Esophagus muscularis mucosa (tissue), 4 donors: ENCODE measurements at regions not wholly inside any gene's neighbourhood (a gene's known extent, or its start where the extent isn't known, plus 50 kb on each side); places are given as distances from the start of the nearest gene placed in this dataset.

Source experiments
- DNase-seq: peaks from one replicate; pipeline ENCODE4 v3.0.0-alpha.2; 2017; ENCODE audit errors: extremely low spot score
- H3K27ac ChIP-seq, 4 donors: fragments of 200-600 bp; sonication (generic); replicated peaks in 1 of 4; 1 replicate in 3 of 4; 2 replicates in 1 of 4; pipeline ENCODE4 v1.5.1; 2016 to 2019; ENCODE audit warnings: mild to moderate bottlenecking in 1 of 4
- H3K27me3 ChIP-seq, 4 donors: fragments of 200-600 bp; sonication (generic); one replicate each; pipeline versions ENCODE4 v1.5.1 to v1.6.0; 2016 to 2019
- H3K36me3 ChIP-seq, 4 donors: fragments of 200-600 bp; sonication (generic); one replicate each; pipeline ENCODE4 v1.5.1; 2016 to 2019
- H3K4me1 ChIP-seq, 4 donors: fragments of 200-600 bp; sonication (generic); one replicate each; pipeline ENCODE4 v1.5.1; 2016 to 2019
- H3K4me3 ChIP-seq, 4 donors: fragments of 200-600 bp; sonication (generic); 1 replicate in 2 of 4; 2 replicates in 2 of 4; pipeline ENCODE4 v1.5.1; 2016 to 2019; ENCODE audit warnings: mild to moderate bottlenecking in 4 of 4, moderate library complexity in 1 of 4
- H3K9me3 ChIP-seq, 4 donors: fragments of 200-600 bp; sonication (generic); 1 replicate in 3 of 4; 2 replicates in 1 of 4; pipeline ENCODE4 v1.5.1; 2016 to 2019
- CTCF ChIP-seq, 3 experiments: fragments of 200-600 bp in 2 of 3; fragments of 450-650 bp in 1 of 3; sonication (generic) in 2 of 3; IDR thresholded peaks; one replicate each; pipeline ENCODE4 v1.5.1; 2017 to 2019; ENCODE audit warnings: antibody characterized with exemption in 3 of 3, mild to moderate bottlenecking in 2 of 3, moderate library complexity in 1 of 3
- EP300 ChIP-seq: sonication (generic); formaldehyde crosslinking; IDR thresholded peaks from one replicate; pipeline ENCODE4 v1.6.1; 2017; ENCODE audit warnings: antibody characterized with exemption
- POLR2A ChIP-seq: fragments of 450-650 bp; IDR thresholded peaks from one replicate; pipeline ENCODE4 v1.6.1; 2017; ENCODE audit warnings: antibody characterized with exemption, moderate library complexity, mild to moderate bottlenecking, low read depth
- POLR2AphosphoS5 ChIP-seq, 2 donors: sonication (generic); formaldehyde crosslinking; IDR thresholded peaks; one replicate each; pipeline ENCODE4 v1.6.1; 2017; ENCODE audit warnings: antibody characterized with exemption in 2 of 2
- WGBS: methylation state at CpG from one replicate; pipeline ENCODE4 v1.1.5; 2018; 5-methylcytosine and 5-hydroxymethylcytosine counted together
- intact Hi-C: fragments of 100-400 bp; cut with DNase I; formaldehyde crosslinking; loops from one replicate; pipeline ENCODE4 v1.15.1; 2023

- Histone ChIP-seq H3K36me3 (no peaks in the 10 kb centered on the region), H3K4me1 (peaks cover 0 to 12% (median 4%) of the 10 kb centered on the region in 4 donors), H3K4me3 (no peak overlapping the region), H3K27me3 (no peaks in the 10 kb centered on the region), H3K9me3 (no peaks in the 10 kb centered on the region), H3K27ac (peak overlapping the region in 1 of 4 donors; percentile 57)
- 43% methylated on average over 5 of the region's 5 CpGs for WGBS
- intact Hi-C loops, result no loop called here
- DNase-seq, result no peak
- TF ChIP-seq POLR2A (no peak), CTCF (IDR thresholded peaks at IDR 0.05) (no peak), POLR2AphosphoS5 (IDR thresholded peaks at IDR 0.05) (no peak), EP300 (no peak)
Measured at GRCh38 chr17:13320046-13320785, 281.5 kb downstream of the HS3ST3A1 start.

GRCh38 chr17:13316657-13317056 is 285.1 kb downstream of the HS3ST3A1 start:
- intact Hi-C loops, result no loop called here
- WGBS, result 100% methylated on average over 1 of the region's 1 CpG
- Histone ChIP-seq H3K4me3 (no peak overlapping the region), H3K27me3 (no peaks in the 10 kb centered on the region), H3K36me3 (no peaks in the 10 kb centered on the region), H3K27ac (no peak overlapping the region), H3K9me3 (no peaks in the 10 kb centered on the region), H3K4me1 (peaks cover 0 to 12% (median 4%) of the 10 kb centered on the region in 4 donors)
- TF ChIP-seq EP300 (no peak), POLR2A (no peak), POLR2AphosphoS5 (IDR thresholded peaks at IDR 0.05) (no peak), CTCF (IDR thresholded peaks at IDR 0.05) (no peak)
- no peak for DNase-seq

GRCh38 chr17:13311306-13311705 is 290.4 kb downstream of the HS3ST3A1 start:
- Histone ChIP-seq H3K27ac (no peak overlapping the region), H3K4me1 (no peaks in the 10 kb centered on the region), H3K4me3 (no peak overlapping the region), H3K27me3 (no peaks in the 10 kb centered on the region), H3K9me3 (peaks cover 0 to 6% (median 2%) of the 10 kb centered on the region in 4 donors), H3K36me3 (no peaks in the 10 kb centered on the region)
- intact Hi-C loops, result no loop called here
- WGBS, result 77% methylated on average over 1 of the region's 1 CpG
- no peak for TF ChIP-seq POLR2AphosphoS5 (IDR thresholded peaks at IDR 0.05)
- no peak for TF ChIP-seq EP300
- no peak for TF ChIP-seq POLR2A
- no peak for TF ChIP-seq CTCF (IDR thresholded peaks at IDR 0.05)
- DNase-seq, result no peak

- 44% methylated on average over 2 of the region's 2 CpGs for WGBS
- DNase-seq, result no peak
- intact Hi-C loops, result no loop called here
- TF ChIP-seq POLR2A (no peak), POLR2AphosphoS5 (IDR thresholded peaks at IDR 0.05) (no peak)
- Histone ChIP-seq H3K36me3 (no peaks in the 10 kb centered on the region), H3K9me3 (peaks cover 0 to 6% (median 3%) of the 10 kb centered on the region in 4 donors), H3K27ac (no peak overlapping the region), H3K27me3 (no peaks in the 10 kb centered on the region), H3K4me1 (no peaks in the 10 kb centered on the region), H3K4me3 (no peak overlapping the region)
Measured at GRCh38 chr17:13310858-13311257, 290.9 kb downstream of the HS3ST3A1 start.

GRCh38 chr17:13306310-13306962 is 288.6 kb upstream of the ELAC2 start:
- Histone ChIP-seq H3K9me3 (peaks cover 0 to 6% (median 3%) of the 10 kb centered on the region in 4 donors), H3K27me3 (no peaks in the 10 kb centered on the region), H3K27ac (no peak overlapping the region), H3K4me3 (no peak overlapping the region), H3K4me1 (no peaks in the 10 kb centered on the region), H3K36me3 (no peaks in the 10 kb centered on the region)
- no peak for DNase-seq
- TF ChIP-seq CTCF (IDR thresholded peaks at IDR 0.05) (peak in 1 of 3 experiments; percentile 27), EP300 (no peak)
- 58% methylated on average over 13 of the region's 13 CpGs for WGBS
- intact Hi-C loops, result no loop called here
